HEK293T (cell line): ENCODE measurements at regions not wholly inside any gene's neighbourhood (a gene's known extent, or its start where the extent isn't known, plus 50 kb on each side); places are given as distances from the start of the nearest gene placed in this dataset.
"Not testable (repeated sequence)": the region's sequence is repeated elsewhere in the genome, so short reads cannot be mapped to it uniquely, and the experiment has no call there.

Source experiments
- CTCF ChIA-PET: fragments of 350-600 bp; formaldehyde crosslinking; extraction: SDS; loops from one replicate; lab custom pipeline; 2021; ENCODE audit warnings: antibody characterized with exemption, inconsistent platforms; lab: Yijun Ruan, JAX
- POLR2A ChIA-PET: fragments of 350-600 bp; formaldehyde crosslinking; extraction: SDS; loops from one replicate; lab custom pipeline; 2020; ENCODE audit warnings: antibody characterized with exemption, inconsistent platforms; lab: Yijun Ruan, JAX
- DNase-seq: peaks from one replicate; pipeline ENCODE4 v3.0.0; 2012; ENCODE audit warnings: mixed read lengths; ENCODE audit errors: extremely low spot score
- ARNT ChIP-seq: fragments of 450-650 bp; IDR thresholded peaks from 2 replicates; pipeline ENCODE4 v1.6.1; 2017; ENCODE audit warnings: mild to moderate bottlenecking
- BHLHE40 ChIP-seq: fragments of 450-650 bp; IDR thresholded peaks from 2 replicates; pipeline ENCODE4 v1.6.1; 2016; ENCODE audit warnings: mild to moderate bottlenecking, moderate library complexity, borderline replicate concordance
- CTBP1 ChIP-seq: fragments of 450-650 bp; IDR thresholded peaks from 2 replicates; pipeline ENCODE4 v1.6.1; 2016; ENCODE audit warnings: borderline replicate concordance
- ELF4 ChIP-seq: fragments of 450-650 bp; IDR thresholded peaks from 2 replicates; pipeline ENCODE4 v1.6.1; 2017; ENCODE audit warnings: antibody characterized with exemption
- FOXA1 ChIP-seq: fragments of 450-650 bp; IDR thresholded peaks from 2 replicates; pipeline ENCODE4 v1.6.1; 2016; ENCODE audit warnings: mild to moderate bottlenecking
- FOXK2 ChIP-seq: fragments of 450-650 bp; IDR thresholded peaks from 2 replicates; pipeline ENCODE4 v1.6.1; 2016; ENCODE audit warnings: mild to moderate bottlenecking
- FOXM1 ChIP-seq: fragments of 450-650 bp; IDR thresholded peaks from 2 replicates; pipeline ENCODE4 v1.6.1; 2017; ENCODE audit warnings: mild to moderate bottlenecking, borderline replicate concordance
- HDGF ChIP-seq: fragments of 450-650 bp; IDR thresholded peaks from 2 replicates; pipeline ENCODE4 v1.6.1; 2017; ENCODE audit warnings: antibody characterized with exemption, borderline replicate concordance
- L3MBTL2 ChIP-seq: fragments of 450-650 bp; conservative IDR thresholded peaks from 2 replicates; pipeline ENCODE4 v1.6.1; 2016; ENCODE audit warnings: mild to moderate bottlenecking
- LEF1 ChIP-seq: fragments of 450-650 bp; IDR thresholded peaks from 2 replicates; pipeline ENCODE4 v1.6.1; 2017; ENCODE audit warnings: mild to moderate bottlenecking, borderline replicate concordance
- NFRKB ChIP-seq: fragments of 450-650 bp; IDR thresholded peaks from 2 replicates; pipeline ENCODE4 v1.6.1; 2016; ENCODE audit warnings: mild to moderate bottlenecking, moderate library complexity
- PKNOX1 ChIP-seq: fragments of 450-650 bp; IDR thresholded peaks from 2 replicates; pipeline ENCODE4 v1.6.1; 2016
- SP1 ChIP-seq: fragments of 450-650 bp; IDR thresholded peaks from 2 replicates; pipeline ENCODE4 v1.6.1; 2017
- SUZ12 ChIP-seq: fragments of 450-650 bp; IDR thresholded peaks from 2 replicates; pipeline ENCODE4 v1.6.1; 2016; ENCODE audit warnings: mild to moderate bottlenecking
- TARDBP ChIP-seq: fragments of 450-650 bp; IDR thresholded peaks from 2 replicates; pipeline ENCODE4 v1.6.1; 2016
- ZNF384 ChIP-seq: fragments of 450-650 bp; IDR thresholded peaks from 2 replicates; pipeline ENCODE4 v1.6.1; 2016

- DNase-seq = no peak
- no peak for TF ChIP-seq TARDBP
- no peak for TF ChIP-seq BHLHE40
- TF ChIP-seq L3MBTL2 = no peak
- TF ChIP-seq ELF4 = no peak
- TF ChIP-seq ZNF384 = no peak
- TF ChIP-seq PKNOX1 = no peak
- TF ChIP-seq SUZ12 = no peak
- no peak for TF ChIP-seq LEF1
- TF ChIP-seq SP1 = no peak
- ChIA-PET POLR2A (no interaction called here), CTCF (no interaction called here)
Observed at GRCh38 chr12:67543021-67543770, 105.3 kb upstream of the DYRK2 start.

- POLR2A ChIA-PET = no interaction called here
- TF ChIP-seq CTBP1 (no peak), LEF1 (no peak), HDGF (no peak), FOXM1 (no peak), FOXK2 (no peak), ARNT (no peak), BHLHE40 (no peak), SUZ12 (no peak), TARDBP (no peak), PKNOX1 (no peak), SP1 (no peak)
- no peak for DNase-seq
- CTCF ChIA-PET = no interaction called here
Observed at GRCh38 chr12:67545298-67545697, 103.2 kb upstream of the DYRK2 start.

GRCh38 chr12:67546746-67547145 lies 101.8 kb upstream of the DYRK2 start:
- TF ChIP-seq ELF4 = no peak
- TF ChIP-seq TARDBP = no peak
- TF ChIP-seq ARNT = no peak
- TF ChIP-seq PKNOX1 = no peak
- TF ChIP-seq FOXK2 = no peak
- TF ChIP-seq BHLHE40 = no peak
- TF ChIP-seq CTBP1 = no peak
- no peak for TF ChIP-seq L3MBTL2
- no peak for TF ChIP-seq SUZ12
- TF ChIP-seq FOXM1 = no peak
- TF ChIP-seq ZNF384 = no peak
- no peak for TF ChIP-seq NFRKB
- no peak for TF ChIP-seq HDGF
- TF ChIP-seq LEF1 = no peak
- ChIA-PET POLR2A (no interaction called here), CTCF (no interaction called here)
- DNase-seq = no peak

- CTCF ChIA-PET, DNase-seq, POLR2A ChIA-PET: not testable (repeated sequence)
Observed at GRCh38 chr12:67555075-67555717, 93.3 kb upstream of the DYRK2 start.

GRCh38 chr12:67558775-67559174 lies 89.8 kb upstream of the DYRK2 start:
- DNase-seq = no peak
- TF ChIP-seq FOXA1 = no peak
- TF ChIP-seq ARNT = no peak
- TF ChIP-seq TARDBP = no peak
- no peak for TF ChIP-seq PKNOX1
- no peak for TF ChIP-seq CTBP1
- no peak for TF ChIP-seq BHLHE40
- TF ChIP-seq LEF1 = no peak
- TF ChIP-seq ZNF384 = no peak
- no peak for TF ChIP-seq L3MBTL2
- no peak for TF ChIP-seq FOXM1
- no peak for TF ChIP-seq ELF4
- POLR2A ChIA-PET = no interaction called here
- CTCF ChIA-PET = no interaction called here

- no peak for DNase-seq
- no peak for TF ChIP-seq FOXM1
- TF ChIP-seq NFRKB = no peak
- TF ChIP-seq SUZ12 = no peak
- no peak for TF ChIP-seq CTBP1
- no peak for TF ChIP-seq BHLHE40
- TF ChIP-seq HDGF = no peak
- TF ChIP-seq ZNF384 = no peak
- TF ChIP-seq FOXK2 = no peak
- no peak for TF ChIP-seq L3MBTL2
- no peak for TF ChIP-seq ARNT
- no peak for TF ChIP-seq SP1
- TF ChIP-seq PKNOX1 = no peak
- CTCF ChIA-PET = no interaction called here
- POLR2A ChIA-PET = no interaction called here
Observed at GRCh38 chr12:67559751-67560150, 88.8 kb upstream of the DYRK2 start.
